Spleen (tissue), 11 donors: ENCODE measurements at regions not wholly inside any gene's neighbourhood (a gene's known extent, or its start where the extent isn't known, plus 50 kb on each side); places are given as distances from the start of the nearest gene placed in this dataset.

Experiments used
- DNase-seq: peaks from one replicate; pipeline ENCODE4 v3.0.0-alpha.2; 2020
- H3K27ac ChIP-seq, 8 donors: fragments of 200-600 bp; sonication (generic) in 7 of 8; 1 replicate in 4 of 8; 2 replicates in 4 of 8; pipeline versions ENCODE4 v1.5.0 to v1.8.0; 2016 to 2021; ENCODE audit warnings: inconsistent platforms in 4 of 8, mild to moderate bottlenecking in 4 of 8, moderate library complexity in 1 of 8
- H3K27me3 ChIP-seq, 7 donors: fragments of 200-600 bp; sonication (generic) in 6 of 7; replicated peaks in 1 of 7; 1 replicate in 4 of 7; 2 replicates in 3 of 7; pipeline versions ENCODE4 v1.5.0 to v1.8.0; 2016 to 2021; ENCODE audit warnings: inconsistent platforms in 3 of 7, mild to moderate bottlenecking in 1 of 7
- H3K36me3 ChIP-seq, 6 donors: fragments of 200-600 bp; sonication (generic) in 5 of 6; 1 replicate in 4 of 6; 2 replicates in 2 of 6; pipeline versions ENCODE4 v1.5.0 to v1.8.0; 2016 to 2021; ENCODE audit warnings: inconsistent platforms in 2 of 6
- H3K4me1 ChIP-seq, 6 donors: fragments of 200-600 bp; sonication (generic) in 5 of 6; 1 replicate in 3 of 6; 2 replicates in 3 of 6; pipeline versions ENCODE4 v1.5.0 to v1.8.0; 2016 to 2021; ENCODE audit warnings: inconsistent platforms in 3 of 6
- H3K4me3 ChIP-seq, 8 donors: fragments of 200-600 bp; sonication (generic) in 7 of 8; 1 replicate in 4 of 8; 2 replicates in 4 of 8; pipeline versions ENCODE4 v1.5.0 to v1.8.0; 2016 to 2021; ENCODE audit warnings: inconsistent platforms in 4 of 8, mild to moderate bottlenecking in 4 of 8, moderate library complexity in 2 of 8
- H3K9me3 ChIP-seq, 8 donors: fragments of 200-600 bp; sonication (generic) in 7 of 8; 1 replicate in 4 of 8; 2 replicates in 4 of 8; pipeline versions ENCODE4 v1.5.0 to v1.8.0; 2016 to 2021; ENCODE audit warnings: inconsistent platforms in 4 of 8
- CTCF ChIP-seq, 11 experiments: fragments of 200-600 bp in 7 of 11; fragments of 450-650 bp in 4 of 11; sonication (generic) in 4 of 11; IDR thresholded peaks in 8 of 11; conservative IDR thresholded peaks in 3 of 11; 1 replicate in 7 of 11; 2 replicates in 4 of 11; pipeline versions ENCODE4 v1.4.0 to v1.8.0; 2016 to 2021; ENCODE audit warnings: antibody characterized with exemption in 11 of 11, inconsistent platforms in 4 of 11, mild to moderate bottlenecking in 1 of 11
- POLR2A ChIP-seq, 3 donors: fragments of 450-650 bp; IDR thresholded peaks; one replicate each; pipeline ENCODE4 v1.5.1; 2017; ENCODE audit warnings: antibody characterized with exemption in 3 of 3, mild to moderate bottlenecking in 1 of 3
- POLR2AphosphoS5 ChIP-seq, 3 donors: sonication (generic); formaldehyde crosslinking; IDR thresholded peaks; one replicate each; pipeline ENCODE4 v1.5.1; 2017; ENCODE audit warnings: antibody characterized with exemption in 3 of 3
- WGBS, 5 donors: extraction: QIAGEN DNeasy Blood & Tissue Kit in 3 of 5; methylation state at CpG; one replicate each; pipeline versions ENCODE4 v1.1.5 to v1.1.7; 2013 to 2018; 5-methylcytosine and 5-hydroxymethylcytosine counted together
- intact Hi-C: fragments of 100-400 bp; cut with DNase I; formaldehyde crosslinking; loops from one replicate; pipeline ENCODE4 v1.15.0; 2023; ENCODE audit warnings: low total_unique reads
- donor health status: healthy with polysubstance abuse.
- donor health status: DM: no; HTN: no; CAD: no; lungs with moderate emphysema.
- donor health status: DM: no; HTN: no; CAD: no.
- donor health status: Bipolar disorder and iron deficiency.
- donor health status: healthy.
- donor health status: DM: no; HTN: no; CAD: no.
- donor health status: DM: yes; HTN: yes; CAD: no.

DNA sequence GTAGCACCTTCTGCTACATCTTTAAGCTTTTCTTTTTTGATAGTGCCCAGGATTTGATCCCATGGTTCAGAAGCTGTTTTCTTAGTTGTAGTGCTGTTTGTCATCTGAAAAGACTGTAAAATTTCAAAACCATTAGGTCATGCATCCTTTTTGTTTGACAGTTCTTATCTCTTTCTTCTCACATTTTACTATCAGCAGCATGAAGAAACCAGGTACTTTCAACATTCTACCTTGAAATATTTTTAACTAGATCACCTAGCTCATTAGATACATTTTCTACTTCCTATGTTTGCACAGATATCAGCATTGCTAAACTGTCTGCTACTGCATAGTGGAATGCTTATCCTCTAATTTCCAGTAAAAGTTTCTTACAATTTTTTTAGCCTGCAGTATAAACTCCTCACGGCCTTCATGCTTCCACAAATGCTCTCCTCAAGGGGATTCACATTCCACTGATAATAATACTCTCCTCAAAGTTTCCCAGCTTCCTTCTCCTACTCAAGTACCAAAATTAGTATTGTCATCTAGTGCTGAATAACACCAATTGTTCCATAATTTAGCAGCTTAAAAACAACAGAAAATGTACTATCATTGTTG lies 243.9 kb upstream of the ZRANB2 start:
- no peak for TF ChIP-seq POLR2A (IDR thresholded peaks at IDR 0.05)
- no peak for TF ChIP-seq POLR2AphosphoS5 (IDR thresholded peaks at IDR 0.05)
- no peak for TF ChIP-seq CTCF (IDR thresholded peaks at IDR 0.05 in 8 of 11, conservative IDR thresholded peaks at IDR 0.05 in 3 of 11)
- Histone ChIP-seq H3K36me3 (no peaks in the 10 kb centered on the region), H3K4me1 (no peaks in the 10 kb centered on the region), H3K9me3 (peaks cover 0 to 59% (median 39%) of the 10 kb centered on the region in 8 donors), H3K4me3 (no peak overlapping the region), H3K27ac (no peak overlapping the region), H3K27me3 (no peaks in the 10 kb centered on the region)
- intact Hi-C loops = no loop called here
- 40 to 77% (median 48%) methylated on average over 1 of the region's 1 CpG for WGBS, 5 donors
- no peak for DNase-seq

- WGBS, 5 donors = 38 to 60% (median 39%) methylated on average over 2 of the region's 2 CpGs
- intact Hi-C loops = no loop called here
- DNase-seq = no peak
- Histone ChIP-seq H3K9me3 (peaks cover 0 to 42% (median 17%) of the 10 kb centered on the region in 8 donors), H3K36me3 (no peaks in the 10 kb centered on the region), H3K4me3 (no peak overlapping the region), H3K27me3 (no peaks in the 10 kb centered on the region), H3K4me1 (no peaks in the 10 kb centered on the region), H3K27ac (no peak overlapping the region)
- TF ChIP-seq POLR2AphosphoS5 (IDR thresholded peaks at IDR 0.05) (no peak), CTCF (IDR thresholded peaks at IDR 0.05 in 8 of 11, conservative IDR thresholded peaks at IDR 0.05 in 3 of 11) (no peak), POLR2A (IDR thresholded peaks at IDR 0.05) (no peak)
These were observed 231.7 kb upstream of the ZRANB2 start for GRCh38 chr1:71312545-71312944.

- Histone ChIP-seq H3K36me3 (no peaks in the 10 kb centered on the region), H3K27me3 (no peaks in the 10 kb centered on the region), H3K4me1 (no peaks in the 10 kb centered on the region), H3K4me3 (no peak overlapping the region), H3K9me3 (peaks cover 0 to 37% (median 13%) of the 10 kb centered on the region in 8 donors), H3K27ac (no peak overlapping the region)
- WGBS, 5 donors = 55 to 80% (median 72%) methylated on average over 1 of the region's 1 CpG
- no peak for DNase-seq
- intact Hi-C loops = no loop called here
- TF ChIP-seq CTCF (IDR thresholded peaks at IDR 0.05 in 8 of 11, conservative IDR thresholded peaks at IDR 0.05 in 3 of 11) (no peak), POLR2A (IDR thresholded peaks at IDR 0.05) (no peak), POLR2AphosphoS5 (IDR thresholded peaks at IDR 0.05) (no peak)
These were observed 230.5 kb upstream of the ZRANB2 start for GRCh38 chr1:71311376-71311775.

GRCh38 chr1:71307451-71307850 lies 226.6 kb upstream of the ZRANB2 start:
- no peak for DNase-seq
- Histone ChIP-seq H3K27me3 (no peaks in the 10 kb centered on the region), H3K27ac (no peak overlapping the region), H3K36me3 (no peaks in the 10 kb centered on the region), H3K9me3 (no peaks in the 10 kb centered on the region), H3K4me3 (no peak overlapping the region), H3K4me1 (no peaks in the 10 kb centered on the region)
- TF ChIP-seq POLR2AphosphoS5 (IDR thresholded peaks at IDR 0.05) = no peak
- TF ChIP-seq CTCF (IDR thresholded peaks at IDR 0.05 in 8 of 11, conservative IDR thresholded peaks at IDR 0.05 in 3 of 11) = no peak
- TF ChIP-seq POLR2A (IDR thresholded peaks at IDR 0.05) = no peak
- intact Hi-C loops = no loop called here
